Panc1 (cell line): ENCODE measurements at regions not wholly inside any gene's neighbourhood (a gene's known extent, or its start where the extent isn't known, plus 50 kb on each side); places are given as distances from the start of the nearest gene placed in this dataset.

Experiments
- POLR2AphosphoS5 ChIP-seq: IDR thresholded peaks from 2 replicates; pipeline ENCODE4 v1.6.1; 2012; ENCODE audit warnings: mild to moderate bottlenecking, low read depth, low read length, moderate library complexity
- SIN3A ChIP-seq: IDR thresholded peaks from 2 replicates; pipeline ENCODE4 v1.6.1; 2012; ENCODE audit warnings: low read depth, mild to moderate bottlenecking, low read length, moderate library complexity, borderline replicate concordance; ENCODE audit not compliant: insufficient read depth
- TF ChIP-seq, protein P1 (sequence below), 2 experiments: IDR thresholded peaks; 2 replicates each; pipeline ENCODE4 v1.6.1; 2011 to 2012; ENCODE audit warnings: low read depth in 2 of 2, control low read depth in 1 of 2, low read length in 1 of 2, mild to moderate bottlenecking in 1 of 2, moderate library complexity in 1 of 2; ENCODE audit not compliant: insufficient read depth in 1 of 2
- TF ChIP-seq, protein P2 (sequence below): fragments of 450-650 bp; IDR thresholded peaks from 2 replicates; pipeline ENCODE4 v1.5.1; 2017; ENCODE audit warnings: mild to moderate bottlenecking

DNA sequence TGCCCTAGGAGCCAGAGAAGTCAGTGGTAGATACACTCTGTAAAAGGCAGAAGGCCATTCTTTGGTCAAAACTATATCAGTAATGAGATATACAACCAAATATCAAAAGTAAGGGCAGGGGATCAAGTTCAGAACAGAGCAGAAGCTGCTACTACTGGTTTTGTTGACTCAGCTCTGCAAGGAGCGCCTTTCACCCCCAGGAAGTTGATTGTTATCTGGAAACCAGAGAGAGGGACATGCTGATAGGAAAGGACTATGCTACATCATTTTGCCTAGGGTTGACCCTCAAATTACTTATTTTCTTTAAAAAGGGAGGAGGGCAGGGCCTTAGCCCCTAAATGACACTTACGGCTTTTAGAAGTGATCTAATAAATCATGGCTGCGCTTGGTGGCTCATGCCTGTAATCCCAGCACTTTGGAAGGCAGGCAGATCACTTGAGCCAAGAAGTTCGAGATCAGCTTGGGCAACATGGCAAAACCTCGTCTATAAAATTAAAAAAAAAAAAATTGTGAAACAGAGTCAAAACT is 194.0 kb downstream of the KLHL28 start:
- TF ChIP-seq, protein P1, sequence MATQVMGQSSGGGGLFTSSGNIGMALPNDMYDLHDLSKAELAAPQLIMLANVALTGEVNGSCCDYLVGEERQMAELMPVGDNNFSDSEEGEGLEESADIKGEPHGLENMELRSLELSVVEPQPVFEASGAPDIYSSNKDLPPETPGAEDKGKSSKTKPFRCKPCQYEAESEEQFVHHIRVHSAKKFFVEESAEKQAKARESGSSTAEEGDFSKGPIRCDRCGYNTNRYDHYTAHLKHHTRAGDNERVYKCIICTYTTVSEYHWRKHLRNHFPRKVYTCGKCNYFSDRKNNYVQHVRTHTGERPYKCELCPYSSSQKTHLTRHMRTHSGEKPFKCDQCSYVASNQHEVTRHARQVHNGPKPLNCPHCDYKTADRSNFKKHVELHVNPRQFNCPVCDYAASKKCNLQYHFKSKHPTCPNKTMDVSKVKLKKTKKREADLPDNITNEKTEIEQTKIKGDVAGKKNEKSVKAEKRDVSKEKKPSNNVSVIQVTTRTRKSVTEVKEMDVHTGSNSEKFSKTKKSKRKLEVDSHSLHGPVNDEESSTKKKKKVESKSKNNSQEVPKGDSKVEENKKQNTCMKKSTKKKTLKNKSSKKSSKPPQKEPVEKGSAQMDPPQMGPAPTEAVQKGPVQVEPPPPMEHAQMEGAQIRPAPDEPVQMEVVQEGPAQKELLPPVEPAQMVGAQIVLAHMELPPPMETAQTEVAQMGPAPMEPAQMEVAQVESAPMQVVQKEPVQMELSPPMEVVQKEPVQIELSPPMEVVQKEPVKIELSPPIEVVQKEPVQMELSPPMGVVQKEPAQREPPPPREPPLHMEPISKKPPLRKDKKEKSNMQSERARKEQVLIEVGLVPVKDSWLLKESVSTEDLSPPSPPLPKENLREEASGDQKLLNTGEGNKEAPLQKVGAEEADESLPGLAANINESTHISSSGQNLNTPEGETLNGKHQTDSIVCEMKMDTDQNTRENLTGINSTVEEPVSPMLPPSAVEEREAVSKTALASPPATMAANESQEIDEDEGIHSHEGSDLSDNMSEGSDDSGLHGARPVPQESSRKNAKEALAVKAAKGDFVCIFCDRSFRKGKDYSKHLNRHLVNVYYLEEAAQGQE (IDR thresholded peaks at IDR 0.05; ENCODE audit: insufficient read depth in 1 of 2, low read depth in 2 of 2, low read length in 1 of 2): no peak
- TF ChIP-seq, protein P2, sequence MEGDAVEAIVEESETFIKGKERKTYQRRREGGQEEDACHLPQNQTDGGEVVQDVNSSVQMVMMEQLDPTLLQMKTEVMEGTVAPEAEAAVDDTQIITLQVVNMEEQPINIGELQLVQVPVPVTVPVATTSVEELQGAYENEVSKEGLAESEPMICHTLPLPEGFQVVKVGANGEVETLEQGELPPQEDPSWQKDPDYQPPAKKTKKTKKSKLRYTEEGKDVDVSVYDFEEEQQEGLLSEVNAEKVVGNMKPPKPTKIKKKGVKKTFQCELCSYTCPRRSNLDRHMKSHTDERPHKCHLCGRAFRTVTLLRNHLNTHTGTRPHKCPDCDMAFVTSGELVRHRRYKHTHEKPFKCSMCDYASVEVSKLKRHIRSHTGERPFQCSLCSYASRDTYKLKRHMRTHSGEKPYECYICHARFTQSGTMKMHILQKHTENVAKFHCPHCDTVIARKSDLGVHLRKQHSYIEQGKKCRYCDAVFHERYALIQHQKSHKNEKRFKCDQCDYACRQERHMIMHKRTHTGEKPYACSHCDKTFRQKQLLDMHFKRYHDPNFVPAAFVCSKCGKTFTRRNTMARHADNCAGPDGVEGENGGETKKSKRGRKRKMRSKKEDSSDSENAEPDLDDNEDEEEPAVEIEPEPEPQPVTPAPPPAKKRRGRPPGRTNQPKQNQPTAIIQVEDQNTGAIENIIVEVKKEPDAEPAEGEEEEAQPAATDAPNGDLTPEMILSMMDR: no peak
- no peak for TF ChIP-seq POLR2AphosphoS5
- no peak for TF ChIP-seq SIN3A
